ENCODE measurements at regions not wholly inside any gene's neighbourhood (a gene's known extent, or its start where the extent isn't known, plus 50 kb on each side); places are given as distances from the start of the nearest gene placed in this dataset.

DNA sequence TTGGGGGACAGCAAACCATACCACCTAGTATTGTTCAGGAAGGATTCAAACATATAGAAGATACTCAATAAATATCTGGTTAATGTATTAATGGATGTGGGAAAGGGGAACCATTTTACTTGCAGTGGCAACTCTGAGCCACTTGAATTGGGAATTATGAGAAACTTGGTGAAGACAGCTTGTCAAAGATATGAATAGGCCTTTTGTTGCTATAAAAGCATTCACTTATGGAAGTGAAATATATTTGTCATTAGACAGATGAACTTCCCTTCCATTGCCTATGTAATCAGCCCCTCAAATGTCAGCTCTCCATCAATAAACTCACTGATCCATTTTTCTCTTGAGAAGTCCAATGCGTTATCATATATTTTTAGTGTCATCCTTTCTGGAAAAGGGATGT is 56.1 kb downstream of the GPR85 start:
- H4K5ac ChIP-seq (ENCODE audit: insufficient read length, low read depth, low read length), result no peak overlapping the region
- no peak overlapping the region for H2BK12ac ChIP-seq (ENCODE audit: low read depth, low read length)
- no peak overlapping the region for H2BK120ac ChIP-seq (replicated peaks; ENCODE audit: low read depth, low read length)
- no peak overlapping the region for H3K56ac ChIP-seq (replicated peaks; ENCODE audit: insufficient read length, low read depth, low read length)
- H3K27me3 ChIP-seq (replicated peaks in 1 of 4; ENCODE audit: control insufficient read depth in 3 of 4, extremely low read depth in 1 of 4, insufficient read depth in 3 of 4, low read length in 3 of 4), result no peaks in the 10 kb centered on the region
- no peaks in the 10 kb centered on the region for H3K79me2 ChIP-seq (ENCODE audit: control insufficient read depth in 1 of 2, insufficient read depth in 2 of 2, low read length in 2 of 2)
- no peak overlapping the region for H2AK5ac ChIP-seq (ENCODE audit: low read depth, low read length)
- no peak overlapping the region for H3K14ac ChIP-seq (ENCODE audit: insufficient read length)
- CTCF ChIA-PET (ENCODE audit: partially characterized antibody), result interaction anchor here (1.1 to 1.4 kb wide), 2 partner anchors 17 to 1278 kb away, joined by 3 read pairs; no protein-coding TSS in a partner anchor
- H2BK5ac ChIP-seq (ENCODE audit: low read depth, low read length), result no peak overlapping the region
- no peak overlapping the region for H3K4ac ChIP-seq (replicated peaks; ENCODE audit: insufficient read length, low read depth, low read length)
- no peak overlapping the region for H3K18ac ChIP-seq (ENCODE audit: extremely low read depth, low read length)
- H3K4me3 ChIP-seq (ENCODE audit: extremely low read depth in 1 of 4, insufficient read depth in 2 of 4, low read depth in 3 of 4, low read length in 4 of 4), result no peak overlapping the region
- no peaks in the 10 kb centered on the region for H3K23me2 ChIP-seq (ENCODE audit: low read depth, low read length)
- H2BK20ac ChIP-seq (ENCODE audit: low read length), result no peak overlapping the region
- TF ChIP-seq RXRA (IDR thresholded peaks at IDR 0.05; ENCODE audit: insufficient read depth, low read depth, low read length) (no peak), RFX5 (IDR thresholded peaks at IDR 0.05; ENCODE audit: borderline replicate concordance, low read depth, low read length) (no peak), YY1 (IDR thresholded peaks at IDR 0.05; ENCODE audit: low read depth, low read length) (no peak), SIRT6 (IDR thresholded peaks at IDR 0.05; ENCODE audit: low read length) (no peak), RAD21 (IDR thresholded peaks at IDR 0.05 in 1 of 2, conservative IDR thresholded peaks at IDR 0.05 in 1 of 2; ENCODE audit: low read depth in 2 of 2, low read length in 2 of 2) (no peak), TBP (IDR thresholded peaks at IDR 0.05; ENCODE audit: low read depth, low read length) (no peak), CEBPB (IDR thresholded peaks at IDR 0.05; ENCODE audit: low read depth, low read length) (no peak), GABPA (IDR thresholded peaks at IDR 0.05; ENCODE audit: borderline replicate concordance, insufficient read depth, low read length) (no peak), KDM4A (IDR thresholded peaks at IDR 0.05; ENCODE audit: low read depth, low read length, severe bottlenecking) (no peak), BRCA1 (IDR thresholded peaks at IDR 0.05; ENCODE audit: low read depth, low read length) (no peak), SUZ12 (IDR thresholded peaks at IDR 0.05; ENCODE audit: low read length) (no peak), TAF7 (optimal IDR thresholded peaks at IDR 0.05; ENCODE audit: borderline replicate concordance, low read depth, low read length) (no peak)
- TF ChIP-seq, protein P1, sequence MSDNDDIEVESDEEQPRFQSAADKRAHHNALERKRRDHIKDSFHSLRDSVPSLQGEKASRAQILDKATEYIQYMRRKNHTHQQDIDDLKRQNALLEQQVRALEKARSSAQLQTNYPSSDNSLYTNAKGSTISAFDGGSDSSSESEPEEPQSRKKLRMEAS (IDR thresholded peaks at IDR 0.05), result no peak
- no peak overlapping the region for H2AFZ ChIP-seq (ENCODE audit: low read length)
- H3K23ac ChIP-seq (ENCODE audit: insufficient read length), result no peak overlapping the region
- FAIRE-seq (no peak), DNase-seq (ENCODE audit: low read depth in 1 of 2, low spot score in 2 of 2) (no peak)
- no peaks in the 10 kb centered on the region for H3K36me3 ChIP-seq (ENCODE audit: control insufficient read depth in 2 of 4, insufficient read depth in 4 of 4, low read length in 3 of 4)
- H4K91ac ChIP-seq (replicated peaks; ENCODE audit: insufficient read length, low read length), result no peak overlapping the region
- H3K79me1 ChIP-seq (ENCODE audit: low read depth, low read length), result no peaks in the 10 kb centered on the region
- no peaks in the 10 kb centered on the region for H4K20me1 ChIP-seq (replicated peaks in 1 of 2; ENCODE audit: control insufficient read depth in 1 of 2, insufficient read depth in 2 of 2, low read length in 2 of 2)
- no peaks in the 10 kb centered on the region for H3K9me3 ChIP-seq (ENCODE audit: insufficient read depth in 2 of 2, low read depth in 1 of 2, low read length in 1 of 2)
- H3K4me1 ChIP-seq (replicated peaks in 1 of 4; ENCODE audit: control insufficient read depth in 3 of 4, insufficient read depth in 4 of 4, low read length in 3 of 4), result no peaks in the 10 kb centered on the region
- no peak overlapping the region for H3K27ac ChIP-seq (ENCODE audit: low read depth, low read length)
- 97% methylated on average over 1 of the region's 1 CpG; no CpG with 5 or more reads in 1 of the 2 experiments for WGBS, 2 experiments (ENCODE audit: extremely low coverage in 1 of 2, insufficient coverage in 1 of 2, insufficient read length in 1 of 2, insufficient replicate concordance in 2 of 2, low coverage in 1 of 2, low lambda C conversion rate in 2 of 2, missing lambda C conversion rate in 1 of 2)
- H4K8ac ChIP-seq (ENCODE audit: extremely low read depth, insufficient read depth, low read length), result no peak overlapping the region
- POLR2A ChIA-PET (ENCODE audit: partially characterized antibody), result no interaction called here
- H2BK15ac ChIP-seq (ENCODE audit: low read length), result no peak overlapping the region
- H3K4me2 ChIP-seq (ENCODE audit: insufficient read depth in 1 of 2, low read depth in 2 of 2, low read length in 2 of 2), result no peak overlapping the region
- no peak overlapping the region for H3K9ac ChIP-seq (replicated peaks in 1 of 4; ENCODE audit: extremely low read depth in 1 of 4, low read depth in 3 of 4, low read length in 3 of 4)
